PC-3 (cell line): ENCODE measurements at regions not wholly inside any gene's neighbourhood (a gene's known extent, or its start where the extent isn't known, plus 50 kb on each side); places are given as distances from the start of the nearest gene placed in this dataset.

Experiments used
- ATAC-seq: fragments of 200-7000 bp; cut with Tn5 transposase; 2 replicates; pipeline ENCODE4 v1.9.1; 2020; ENCODE audit warnings: mild to moderate bottlenecking, moderate library complexity
- BruUV-seq: library from RNA; stranded (reverse); fragments of 400-500 nt; replicated peaks from 2 replicates; lab custom pipeline; 2021; lab: Mats Ljungman, UMichigan
- CTCF ChIA-PET: fragments of 300-600 bp; sonication (Branson Sonifier 250); formaldehyde crosslinking; loops from one replicate; lab custom pipeline; 2022; ENCODE audit warnings: antibody characterized with exemption; lab: Charles Lee
- POLR2A ChIA-PET: fragments of 300-600 bp; sonication (Branson Sonifier 250); formaldehyde crosslinking; loops from one replicate; lab custom pipeline; 2022; ENCODE audit warnings: antibody characterized with exemption; ENCODE audit not compliant: unreplicated experiment; lab: Charles Lee
- DNase-seq: peaks from one replicate; pipeline ENCODE4 v3.0.0-alpha.2; 2015
- H2AFZ ChIP-seq: fragments of 300-600 bp; sonication (generic); 2 replicates; pipeline ENCODE4 v1.6.0; 2016; ENCODE audit warnings: antibody characterized with exemption, low read length
- H3F3A ChIP-seq: fragments of 300-600 bp; sonication (generic); one replicate; pipeline ENCODE4 v1.6.0; 2017; ENCODE audit warnings: antibody characterized with exemption, low read length, control low read depth, mild to moderate bottlenecking; ENCODE audit not compliant: unreplicated experiment
- H3K27ac ChIP-seq: fragments of 300-600 bp; sonication (generic); 2 replicates; pipeline ENCODE4 v1.5.1; 2016; ENCODE audit warnings: mild to moderate bottlenecking, low read length
- H3K27me3 ChIP-seq: fragments of 300-600 bp; sonication (generic); 2 replicates; pipeline ENCODE4 v1.6.1; 2016; ENCODE audit warnings: low read length, mixed read lengths
- H3K36me3 ChIP-seq: fragments of 300-600 bp; sonication (generic); 2 replicates; pipeline ENCODE4 v1.6.1; 2016; ENCODE audit warnings: low read depth, mixed run types, low read length, mixed read lengths
- H3K4me1 ChIP-seq: fragments of 300-600 bp; sonication (generic); 2 replicates; pipeline ENCODE4 v1.5.1; 2016; ENCODE audit warnings: low read length; ENCODE audit not compliant: insufficient read depth
- H3K4me2 ChIP-seq: fragments of 300-600 bp; sonication (generic); 2 replicates; pipeline ENCODE4 v1.6.0; 2016; ENCODE audit warnings: low read length
- H3K4me3 ChIP-seq: fragments of 300-600 bp; sonication (generic); 2 replicates; pipeline ENCODE4 v1.5.1; 2016; ENCODE audit warnings: mild to moderate bottlenecking, low read length, mixed read lengths
- H3K79me2 ChIP-seq: fragments of 300-600 bp; sonication (generic); 2 replicates; pipeline ENCODE4 v1.6.1; 2017; ENCODE audit warnings: low read length, mixed read lengths
- H3K9ac ChIP-seq: fragments of 300-600 bp; sonication (generic); 2 replicates; pipeline ENCODE4 v1.6.0; 2016; ENCODE audit warnings: mild to moderate bottlenecking, low read length
- H3K9me2 ChIP-seq: fragments of 300-600 bp; sonication (generic); replicated peaks from 2 replicates; pipeline ENCODE4 v1.6.1; 2016; ENCODE audit warnings: mixed run types, low read length, mixed read lengths
- H3K9me3 ChIP-seq: fragments of 300-600 bp; sonication (generic); 2 replicates; pipeline ENCODE4 v1.6.1; 2016; ENCODE audit warnings: low read length, mixed read lengths
- H4K20me1 ChIP-seq: fragments of 300-600 bp; sonication (generic); 2 replicates; pipeline ENCODE4 v1.6.1; 2016; ENCODE audit warnings: low read length, mixed read lengths
- EZH2 ChIP-seq: fragments of 300-600 bp; sonication (generic); IDR thresholded peaks from one replicate; pipeline ENCODE4 v1.6.1; 2017; ENCODE audit warnings: antibody characterized with exemption, mild to moderate bottlenecking, low read length; ENCODE audit not compliant: unreplicated experiment
- EZH2phosphoT487 ChIP-seq: fragments of 300-600 bp; sonication (generic); IDR thresholded peaks from 2 replicates; pipeline ENCODE4 v1.6.1; 2018; ENCODE audit warnings: mild to moderate bottlenecking, antibody characterized with exemption, low read length, borderline replicate concordance
- intact Hi-C: fragments of 100-400 bp; cut with micrococcal nuclease; formaldehyde crosslinking; loops from 2 replicates; pipeline ENCODE4 v1.9.0; 2023
- TF ChIP-seq, protein P1 (sequence below): fragments of 300-600 bp; sonication (generic); conservative IDR thresholded peaks from 2 replicates; pipeline ENCODE4 v1.5.1; 2017; ENCODE audit warnings: antibody characterized with exemption, low read depth, mild to moderate bottlenecking, low read length

DNA sequence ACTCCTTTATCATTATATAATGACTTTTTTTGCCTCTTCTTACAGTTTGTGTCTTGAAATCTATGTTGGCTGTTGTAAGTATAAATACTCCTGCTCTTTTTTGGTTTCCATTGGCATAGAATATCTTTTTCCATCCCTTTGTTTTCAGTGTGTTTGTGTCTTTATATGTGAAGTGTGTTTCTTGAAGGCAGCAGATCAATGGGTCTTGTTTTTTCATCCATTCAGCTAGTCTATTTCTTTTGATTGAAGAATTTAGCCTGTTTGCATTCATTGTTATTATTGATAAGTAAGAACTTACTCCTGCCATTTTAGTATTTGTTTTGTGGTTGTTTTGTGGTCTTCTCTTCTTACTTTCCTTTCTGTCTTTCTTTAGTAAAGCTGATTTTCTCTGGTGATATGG, 322.8 kb downstream of the PLA2G4A start:
- no TSS peak for BruUV-seq
- intact Hi-C loops, result no loop called here
- Histone ChIP-seq H3F3A (no peaks in the 10 kb centered on the region), H3K4me3 (no peak overlapping the region), H3K79me2 (no peaks in the 10 kb centered on the region), H3K27ac (no peak overlapping the region), H3K9me3 (no peaks in the 10 kb centered on the region), H2AFZ (no peak overlapping the region), H4K20me1 (no peaks in the 10 kb centered on the region), H3K27me3 (no peaks in the 10 kb centered on the region), H3K9ac (no peak overlapping the region), H3K4me1 (no peaks in the 10 kb centered on the region), H3K9me2 (no peaks in the 10 kb centered on the region), H3K36me3 (no peaks in the 10 kb centered on the region), H3K4me2 (no peak overlapping the region)
- ChIA-PET POLR2A (no interaction called here), CTCF (no interaction called here)
- TF ChIP-seq EZH2phosphoT487 (no peak), EZH2 (no peak)
- TF ChIP-seq, protein P1, sequence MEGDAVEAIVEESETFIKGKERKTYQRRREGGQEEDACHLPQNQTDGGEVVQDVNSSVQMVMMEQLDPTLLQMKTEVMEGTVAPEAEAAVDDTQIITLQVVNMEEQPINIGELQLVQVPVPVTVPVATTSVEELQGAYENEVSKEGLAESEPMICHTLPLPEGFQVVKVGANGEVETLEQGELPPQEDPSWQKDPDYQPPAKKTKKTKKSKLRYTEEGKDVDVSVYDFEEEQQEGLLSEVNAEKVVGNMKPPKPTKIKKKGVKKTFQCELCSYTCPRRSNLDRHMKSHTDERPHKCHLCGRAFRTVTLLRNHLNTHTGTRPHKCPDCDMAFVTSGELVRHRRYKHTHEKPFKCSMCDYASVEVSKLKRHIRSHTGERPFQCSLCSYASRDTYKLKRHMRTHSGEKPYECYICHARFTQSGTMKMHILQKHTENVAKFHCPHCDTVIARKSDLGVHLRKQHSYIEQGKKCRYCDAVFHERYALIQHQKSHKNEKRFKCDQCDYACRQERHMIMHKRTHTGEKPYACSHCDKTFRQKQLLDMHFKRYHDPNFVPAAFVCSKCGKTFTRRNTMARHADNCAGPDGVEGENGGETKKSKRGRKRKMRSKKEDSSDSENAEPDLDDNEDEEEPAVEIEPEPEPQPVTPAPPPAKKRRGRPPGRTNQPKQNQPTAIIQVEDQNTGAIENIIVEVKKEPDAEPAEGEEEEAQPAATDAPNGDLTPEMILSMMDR, result no peak
- DNase-seq, result no peak
- ATAC-seq, result no peak

DNA sequence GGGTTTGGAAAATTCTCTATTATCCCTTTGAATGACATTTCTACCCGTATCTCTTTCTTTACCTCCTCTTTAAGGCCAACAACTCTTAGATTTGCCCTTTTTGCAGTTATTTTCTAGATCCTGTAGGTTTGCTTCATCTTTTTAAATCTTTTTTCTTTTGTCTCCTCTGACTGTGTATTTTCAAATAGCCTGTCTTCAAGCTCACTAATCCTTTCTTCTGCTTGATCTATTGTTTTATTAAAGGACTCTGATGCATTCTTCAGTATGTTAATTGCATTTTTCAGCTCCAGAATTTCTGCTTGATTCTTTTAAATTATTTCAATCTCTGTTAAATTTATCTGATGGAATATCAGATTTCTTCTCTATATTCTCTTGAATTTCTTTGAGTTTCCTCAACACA, 324.3 kb downstream of the PLA2G4A start:
- no peaks in the 10 kb centered on the region for H4K20me1 ChIP-seq
- no peak overlapping the region for H3K9ac ChIP-seq
- no peaks in the 10 kb centered on the region for H3K27me3 ChIP-seq
- no peak overlapping the region for H3K4me2 ChIP-seq
- no peaks in the 10 kb centered on the region for H3F3A ChIP-seq
- H3K4me3 ChIP-seq, result no peak overlapping the region
- intact Hi-C loops, result no loop called here
- TF ChIP-seq, protein P1, result no peak
- TF ChIP-seq EZH2, result no peak
- TF ChIP-seq EZH2phosphoT487, result no peak
- no peaks in the 10 kb centered on the region for H3K36me3 ChIP-seq
- H3K4me1 ChIP-seq, result no peaks in the 10 kb centered on the region
- H3K9me3 ChIP-seq, result no peaks in the 10 kb centered on the region
- no peak overlapping the region for H2AFZ ChIP-seq
- CTCF ChIA-PET, result no interaction called here
- BruUV-seq, result no TSS peak
- no peak overlapping the region for H3K27ac ChIP-seq
- no peak for DNase-seq
- ATAC-seq, result no peak
- H3K9me2 ChIP-seq, result no peaks in the 10 kb centered on the region
- H3K79me2 ChIP-seq, result no peaks in the 10 kb centered on the region
- POLR2A ChIA-PET, result no interaction called here

DNA sequence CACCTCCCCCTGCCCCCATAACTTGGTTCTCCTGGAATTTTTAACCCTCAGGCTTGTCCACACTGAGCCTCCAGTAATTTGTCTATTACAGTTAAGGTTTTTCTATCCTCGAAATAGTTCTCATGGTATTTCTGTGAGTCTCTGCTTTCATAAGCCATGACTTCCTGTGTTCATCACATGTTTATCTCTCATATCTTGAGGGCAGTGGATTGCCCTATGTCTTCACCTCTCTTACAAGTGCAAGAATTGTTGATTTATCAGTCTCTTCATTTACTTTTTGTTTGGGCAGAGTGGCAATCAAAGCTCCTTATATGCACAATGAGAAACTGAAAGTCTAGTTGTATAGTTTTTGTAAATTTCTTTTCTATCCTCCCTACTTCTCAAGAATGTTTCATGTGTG, 328.4 kb downstream of the PLA2G4A start:
- Histone ChIP-seq H3K36me3 (no peaks in the 10 kb centered on the region), H3K79me2 (no peaks in the 10 kb centered on the region), H3K27ac (no peak overlapping the region), H3K4me3 (no peak overlapping the region), H4K20me1 (no peaks in the 10 kb centered on the region), H3K9me2 (no peaks in the 10 kb centered on the region), H3K27me3 (no peaks in the 10 kb centered on the region), H3K4me1 (no peaks in the 10 kb centered on the region), H3K4me2 (no peak overlapping the region), H2AFZ (no peak overlapping the region), H3K9ac (no peak overlapping the region), H3K9me3 (no peaks in the 10 kb centered on the region), H3F3A (no peaks in the 10 kb centered on the region)
- peak; percentile 7 for DNase-seq
- intact Hi-C loops, result no loop called here
- no TSS peak for BruUV-seq
- ATAC-seq, result peak; percentile 29; the same call in 1 of the 2 replicates
- ChIA-PET POLR2A (no interaction called here), CTCF (interaction anchor here (0.6 kb wide), 2 partner anchors 106 to 152 kb away, joined by 3 read pairs; no protein-coding TSS in a partner anchor)
- TF ChIP-seq EZH2, result no peak
- TF ChIP-seq, protein P1, result no peak
- TF ChIP-seq EZH2phosphoT487, result no peak
